NB4 (cell line): ENCODE measurements at regions not wholly inside any gene's neighbourhood (a gene's known extent, or its start where the extent isn't known, plus 50 kb on each side); places are given as distances from the start of the nearest gene placed in this dataset.

Experiments
- DNase-seq: peaks from one replicate; pipeline ENCODE4 v3.0.0; 2010; ENCODE audit warnings: low read depth
- H3K4me3 ChIP-seq: one replicate; pipeline ENCODE4 v1.5.1; 2011; ENCODE audit warnings: mild to moderate bottlenecking, low read depth, low read length, moderate library complexity
- MYC ChIP-seq: IDR thresholded peaks from 2 replicates; pipeline ENCODE4 v1.6.1; 2011; ENCODE audit warnings: low read depth, low read length
- POLR2A ChIP-seq: IDR thresholded peaks from 2 replicates; pipeline ENCODE4 v1.6.1; 2011; ENCODE audit warnings: mild to moderate bottlenecking; ENCODE audit not compliant: insufficient read length; ENCODE audit errors: extremely low read depth
- TF ChIP-seq, protein P1 (sequence below): IDR thresholded peaks from one replicate; pipeline ENCODE4 v1.5.1; 2012; ENCODE audit warnings: low read depth, low read length
- TF ChIP-seq, protein P2 (sequence below): IDR thresholded peaks from 2 replicates; pipeline ENCODE4 v1.6.1; 2011; ENCODE audit warnings: low read depth, low read length

DNA sequence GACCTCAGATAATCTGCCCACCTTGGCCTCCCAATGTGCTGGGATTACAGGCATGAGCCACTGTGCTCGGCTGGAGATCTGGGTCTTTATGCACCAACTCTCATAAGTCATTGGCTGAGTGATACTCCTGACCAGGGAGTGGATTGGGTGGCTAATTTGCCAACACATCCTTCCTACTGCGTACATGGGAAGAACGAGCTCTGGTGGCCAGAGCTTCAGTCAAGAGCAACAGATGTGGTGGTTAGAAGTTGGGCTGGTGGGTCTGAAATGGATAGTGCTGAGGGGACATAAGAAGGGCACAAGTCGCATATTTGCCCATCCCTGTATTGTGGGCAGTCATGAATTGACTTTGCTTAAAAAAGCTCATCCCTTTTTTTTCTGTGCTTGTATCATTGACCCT is 74.1 kb upstream of the AMPD3 start:
- no peak overlapping the region for H3K4me3 ChIP-seq
- TF ChIP-seq, protein P1, sequence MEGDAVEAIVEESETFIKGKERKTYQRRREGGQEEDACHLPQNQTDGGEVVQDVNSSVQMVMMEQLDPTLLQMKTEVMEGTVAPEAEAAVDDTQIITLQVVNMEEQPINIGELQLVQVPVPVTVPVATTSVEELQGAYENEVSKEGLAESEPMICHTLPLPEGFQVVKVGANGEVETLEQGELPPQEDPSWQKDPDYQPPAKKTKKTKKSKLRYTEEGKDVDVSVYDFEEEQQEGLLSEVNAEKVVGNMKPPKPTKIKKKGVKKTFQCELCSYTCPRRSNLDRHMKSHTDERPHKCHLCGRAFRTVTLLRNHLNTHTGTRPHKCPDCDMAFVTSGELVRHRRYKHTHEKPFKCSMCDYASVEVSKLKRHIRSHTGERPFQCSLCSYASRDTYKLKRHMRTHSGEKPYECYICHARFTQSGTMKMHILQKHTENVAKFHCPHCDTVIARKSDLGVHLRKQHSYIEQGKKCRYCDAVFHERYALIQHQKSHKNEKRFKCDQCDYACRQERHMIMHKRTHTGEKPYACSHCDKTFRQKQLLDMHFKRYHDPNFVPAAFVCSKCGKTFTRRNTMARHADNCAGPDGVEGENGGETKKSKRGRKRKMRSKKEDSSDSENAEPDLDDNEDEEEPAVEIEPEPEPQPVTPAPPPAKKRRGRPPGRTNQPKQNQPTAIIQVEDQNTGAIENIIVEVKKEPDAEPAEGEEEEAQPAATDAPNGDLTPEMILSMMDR, result no peak
- TF ChIP-seq, protein P2, sequence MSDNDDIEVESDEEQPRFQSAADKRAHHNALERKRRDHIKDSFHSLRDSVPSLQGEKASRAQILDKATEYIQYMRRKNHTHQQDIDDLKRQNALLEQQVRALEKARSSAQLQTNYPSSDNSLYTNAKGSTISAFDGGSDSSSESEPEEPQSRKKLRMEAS, result no peak
- TF ChIP-seq MYC (no peak), POLR2A (no peak)
- DNase-seq, result no peak

DNA sequence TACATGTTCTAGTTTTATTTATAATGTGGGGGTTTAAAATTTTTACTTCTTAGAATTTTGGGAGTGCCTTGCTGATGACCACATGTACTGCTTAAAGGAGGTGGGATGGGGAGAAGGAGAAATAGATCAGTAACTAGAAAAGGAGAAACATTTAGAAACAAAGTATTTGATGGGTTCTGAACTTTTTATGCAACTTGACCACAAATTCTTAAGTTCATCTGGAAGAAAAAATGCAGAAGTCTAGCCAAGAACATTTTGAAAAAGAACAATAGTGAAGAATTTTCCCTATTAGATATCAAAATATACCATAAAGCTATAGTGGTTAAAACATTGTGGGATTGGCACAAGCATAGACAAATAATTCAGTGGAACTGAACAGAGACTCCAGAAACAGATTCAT is 73.3 kb upstream of the AMPD3 start:
- no peak overlapping the region for H3K4me3 ChIP-seq
- TF ChIP-seq, protein P2, result no peak
- TF ChIP-seq, protein P1, result no peak
- TF ChIP-seq MYC, result no peak
- no peak for DNase-seq

DNA sequence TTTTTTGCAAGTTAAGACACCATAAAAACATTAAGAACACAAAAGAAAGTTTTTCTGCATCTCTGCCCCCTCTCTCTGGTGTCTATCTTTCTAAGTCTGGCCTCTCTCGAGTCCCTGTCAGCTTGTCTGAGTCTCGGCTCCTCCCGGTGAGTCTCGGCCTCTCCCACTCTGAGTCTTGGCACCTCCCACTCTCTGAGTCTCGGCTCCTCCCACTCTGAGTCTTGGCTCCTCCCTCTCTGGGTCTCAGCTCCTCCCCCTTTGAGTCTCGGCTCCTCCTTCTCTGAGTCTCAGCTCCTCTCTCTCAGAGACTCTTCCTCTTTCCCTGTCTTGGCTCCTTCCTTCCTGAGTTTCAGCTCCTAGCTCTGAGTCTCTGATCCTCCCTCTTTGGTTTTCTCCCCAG is 72.5 kb upstream of the AMPD3 start:
- DNase-seq, result peak; percentile 48
- TF ChIP-seq POLR2A, result no peak
- TF ChIP-seq MYC, result no peak
- TF ChIP-seq, protein P1, result no peak
- TF ChIP-seq, protein P2, result no peak
- H3K4me3 ChIP-seq, result no peak overlapping the region

DNA sequence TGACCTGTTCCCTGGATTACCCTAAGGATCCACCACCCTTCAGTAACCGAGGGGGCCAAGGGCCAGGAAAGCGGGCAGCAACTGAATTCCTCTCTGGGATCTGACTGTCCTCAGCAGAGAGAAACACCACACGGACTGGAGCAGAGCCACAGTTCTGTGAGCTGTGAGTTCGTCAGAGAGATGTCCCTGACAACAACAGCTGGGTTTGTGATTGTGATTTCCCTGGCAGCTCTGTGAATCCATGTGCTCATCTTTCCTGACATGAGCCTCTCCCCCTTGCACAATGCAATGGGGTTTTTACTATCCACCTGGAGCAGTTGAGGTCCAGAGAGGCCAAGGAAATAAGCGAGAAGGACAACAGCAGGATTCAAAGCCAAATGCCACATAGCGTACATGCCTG is 69.4 kb upstream of the AMPD3 start:
- no peak for TF ChIP-seq POLR2A
- TF ChIP-seq, protein P1, result no peak
- TF ChIP-seq, protein P2, result no peak
- no peak for TF ChIP-seq MYC
- DNase-seq, result no peak
- no peak overlapping the region for H3K4me3 ChIP-seq

DNA sequence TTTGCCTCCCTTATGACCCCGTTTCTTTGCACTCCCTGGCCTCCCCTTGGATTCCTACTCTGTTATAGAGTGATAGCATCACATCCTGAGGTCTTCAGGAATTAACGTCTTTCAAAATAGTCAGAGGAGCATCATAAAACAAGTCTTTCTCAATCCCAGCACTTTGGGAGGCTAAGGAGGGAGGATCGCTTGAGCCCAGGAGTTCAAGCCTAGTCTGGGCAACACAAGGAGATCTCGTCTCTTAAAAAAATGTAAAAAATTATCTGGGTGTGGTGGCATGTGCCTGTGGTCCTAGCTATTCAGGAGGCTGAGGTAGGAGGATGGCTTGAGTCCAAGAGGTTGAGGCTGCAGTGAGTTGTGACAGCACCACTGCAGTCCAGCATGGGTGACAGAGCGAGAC is 68.7 kb upstream of the AMPD3 start:
- H3K4me3 ChIP-seq, result no peak overlapping the region
- TF ChIP-seq, protein P1, result no peak
- TF ChIP-seq, protein P2, result no peak
- TF ChIP-seq MYC (no peak), POLR2A (no peak)
- no peak for DNase-seq

DNA sequence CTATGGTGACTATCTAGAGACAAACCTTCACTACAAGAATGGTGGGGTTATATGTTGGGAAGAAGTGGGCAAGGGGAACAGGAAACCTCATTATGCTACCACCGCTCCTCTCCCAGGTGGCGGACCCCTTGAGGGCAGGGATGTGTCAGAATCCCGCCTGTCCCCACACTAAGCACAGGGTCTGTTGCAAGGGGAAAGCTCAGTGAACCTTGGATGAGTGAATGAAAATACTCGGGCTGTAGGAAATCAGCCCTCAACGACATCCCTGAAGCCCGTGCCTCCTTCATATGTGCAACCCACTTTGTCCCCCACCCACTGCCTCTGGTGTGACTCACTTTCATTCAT is 68.2 kb upstream of the AMPD3 start:
- TF ChIP-seq, protein P1, result no peak
- DNase-seq, result no peak
- H3K4me3 ChIP-seq, result no peak overlapping the region
